GM12865 (cell line): ENCODE measurements at regions not wholly inside any gene's neighbourhood (a gene's known extent, or its start where the extent isn't known, plus 50 kb on each side); places are given as distances from the start of the nearest gene placed in this dataset.
A peak's percentile ranks its signal among the peaks of the same experiment; 100 is the strongest.

ENCODE experiments used
- DNase-seq: peaks from one replicate; pipeline ENCODE4 v3.0.0; 2010; ENCODE audit warnings: low read depth
- H3K4me3 ChIP-seq: 2 replicates; pipeline ENCODE4 v1.5.1; 2011; ENCODE audit warnings: mild to moderate bottlenecking, low read depth, low read length, control low read depth
- TF ChIP-seq, protein P1 (sequence below): IDR thresholded peaks from 2 replicates; pipeline ENCODE4 v1.5.1; 2011; ENCODE audit warnings: low read length, control low read depth, low read depth, inconsistent platforms; ENCODE audit not compliant: insufficient read depth; ENCODE audit errors: missing control alignments

DNA sequence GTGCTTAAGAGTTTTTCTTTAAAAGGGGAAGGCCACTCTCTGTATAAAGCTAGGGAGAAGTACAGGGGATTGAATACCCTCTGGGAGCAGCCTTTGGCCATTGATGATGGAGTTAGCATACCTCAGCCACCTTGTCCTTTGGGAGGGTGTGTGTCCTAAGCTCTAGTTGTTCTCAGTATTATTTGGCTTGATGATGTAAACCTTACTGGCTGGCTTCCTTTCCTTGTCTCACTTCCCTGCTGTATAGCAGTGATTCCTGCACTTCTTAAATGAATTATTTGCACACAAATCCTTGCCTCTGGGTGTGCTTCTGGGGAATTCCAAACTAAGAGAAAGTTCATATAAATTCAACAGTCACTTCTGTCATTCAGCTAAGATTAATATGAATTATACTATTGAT lies 234.9 kb upstream of the RIOK2 start:
- TF ChIP-seq, protein P1, sequence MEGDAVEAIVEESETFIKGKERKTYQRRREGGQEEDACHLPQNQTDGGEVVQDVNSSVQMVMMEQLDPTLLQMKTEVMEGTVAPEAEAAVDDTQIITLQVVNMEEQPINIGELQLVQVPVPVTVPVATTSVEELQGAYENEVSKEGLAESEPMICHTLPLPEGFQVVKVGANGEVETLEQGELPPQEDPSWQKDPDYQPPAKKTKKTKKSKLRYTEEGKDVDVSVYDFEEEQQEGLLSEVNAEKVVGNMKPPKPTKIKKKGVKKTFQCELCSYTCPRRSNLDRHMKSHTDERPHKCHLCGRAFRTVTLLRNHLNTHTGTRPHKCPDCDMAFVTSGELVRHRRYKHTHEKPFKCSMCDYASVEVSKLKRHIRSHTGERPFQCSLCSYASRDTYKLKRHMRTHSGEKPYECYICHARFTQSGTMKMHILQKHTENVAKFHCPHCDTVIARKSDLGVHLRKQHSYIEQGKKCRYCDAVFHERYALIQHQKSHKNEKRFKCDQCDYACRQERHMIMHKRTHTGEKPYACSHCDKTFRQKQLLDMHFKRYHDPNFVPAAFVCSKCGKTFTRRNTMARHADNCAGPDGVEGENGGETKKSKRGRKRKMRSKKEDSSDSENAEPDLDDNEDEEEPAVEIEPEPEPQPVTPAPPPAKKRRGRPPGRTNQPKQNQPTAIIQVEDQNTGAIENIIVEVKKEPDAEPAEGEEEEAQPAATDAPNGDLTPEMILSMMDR: no peak
- no peak overlapping the region for H3K4me3 ChIP-seq

DNA sequence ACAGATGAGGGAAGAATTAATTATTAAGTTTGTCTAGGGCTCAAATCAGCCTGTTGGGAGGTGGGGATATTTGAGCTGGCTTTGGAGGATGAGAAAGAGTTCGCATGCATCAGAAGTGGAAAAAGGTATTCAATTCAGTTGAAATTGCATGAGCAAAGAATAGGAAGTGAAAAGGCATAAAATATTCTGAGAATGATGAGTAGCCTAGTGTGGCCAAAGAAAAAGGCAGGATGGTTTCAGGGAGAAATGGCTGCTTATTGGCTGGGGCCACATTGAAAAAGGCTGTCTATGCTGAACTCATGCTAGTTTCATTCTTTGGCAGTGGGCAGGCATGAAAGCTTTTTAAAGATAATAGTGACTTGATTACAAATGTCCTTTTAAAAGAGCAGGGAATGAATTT lies 235.4 kb upstream of the RIOK2 start:
- DNase-seq: peak; percentile 41
- no peak overlapping the region for H3K4me3 ChIP-seq
- TF ChIP-seq, protein P1: no peak

More for the DNA sequence above, 234.9 kb upstream of the RIOK2 start:
- no peak for DNase-seq

DNA sequence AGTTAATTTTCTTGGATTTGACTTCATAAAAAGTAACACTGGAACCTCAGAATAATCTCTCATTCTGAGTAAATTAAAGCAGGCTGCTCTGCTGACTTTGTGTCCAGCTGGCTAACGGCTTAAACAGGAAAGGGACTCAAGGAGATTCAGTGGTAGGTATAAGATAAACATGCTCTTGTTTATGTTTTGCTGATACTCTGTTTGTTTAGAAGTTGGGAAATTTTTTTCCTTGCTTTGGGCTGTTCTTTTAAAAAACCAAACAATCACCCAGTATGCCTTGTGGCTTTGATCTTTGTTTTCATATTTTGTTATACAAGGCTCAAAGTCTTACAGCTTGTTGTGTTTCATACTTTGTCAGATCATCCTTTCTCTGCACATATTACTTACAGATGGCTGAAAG lies 237.6 kb upstream of the RIOK2 start:
- DNase-seq: no peak
- TF ChIP-seq, protein P1: no peak

DNA sequence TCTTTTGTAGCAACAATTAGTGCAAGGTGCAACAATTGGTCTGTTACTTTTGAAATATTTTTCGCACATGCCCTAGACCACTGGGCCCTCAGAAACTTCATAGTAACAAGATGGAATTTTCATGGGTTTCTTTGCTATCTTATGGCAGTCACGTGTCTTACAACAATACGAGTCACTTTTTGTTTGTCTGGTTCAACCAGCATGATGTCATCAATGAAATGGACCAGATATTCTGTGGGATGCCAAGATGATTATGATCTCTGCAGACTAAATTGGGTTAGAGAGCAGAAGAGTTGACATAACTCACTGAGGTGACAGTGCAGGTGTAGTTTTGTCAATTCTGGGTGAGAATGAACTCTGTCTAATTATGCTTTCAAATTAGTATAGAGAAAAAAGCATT lies 239.6 kb upstream of the RIOK2 start:
- TF ChIP-seq, protein P1: no peak
- no peak for DNase-seq
- no peak overlapping the region for H3K4me3 ChIP-seq

More for the DNA sequence above, 237.6 kb upstream of the RIOK2 start:
- H3K4me3 ChIP-seq: no peak overlapping the region

- DNase-seq: peak; percentile 25
- no peak overlapping the region for H3K4me3 ChIP-seq
- TF ChIP-seq, protein P1: peak; percentile 39
Measured at GRCh38 chr5:97425511-97425910, 242.5 kb upstream of the RIOK2 start.

- H3K4me3 ChIP-seq: no peak overlapping the region
- TF ChIP-seq, protein P1: no peak
- no peak for DNase-seq
Measured at GRCh38 chr5:97427235-97427634, 244.2 kb upstream of the RIOK2 start.

DNA sequence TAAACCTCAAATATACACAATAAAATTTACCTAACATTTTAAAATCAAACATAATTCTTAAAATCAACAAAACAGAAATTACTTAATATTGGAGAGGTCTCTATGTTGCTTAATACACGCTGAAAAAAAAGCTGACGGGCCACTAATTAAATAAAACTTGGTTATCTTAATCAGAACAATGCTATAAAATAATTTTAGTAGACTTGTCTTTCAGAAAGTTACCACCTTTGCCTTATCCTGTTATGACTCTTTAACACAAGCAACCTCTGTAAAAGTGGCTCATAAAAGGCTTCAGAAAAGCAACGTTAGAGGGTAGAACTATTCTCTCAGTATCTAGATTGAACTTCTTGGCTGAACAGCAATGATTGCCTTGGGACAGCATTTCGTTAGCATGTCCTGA lies 251.0 kb upstream of the RIOK2 start:
- TF ChIP-seq, protein P1: no peak
- H3K4me3 ChIP-seq: no peak overlapping the region
- DNase-seq: no peak
